Neuronal stem cell (in vitro differentiated cells): ENCODE measurements at regions not wholly inside any gene's neighbourhood (a gene's known extent, or its start where the extent isn't known, plus 50 kb on each side); places are given as distances from the start of the nearest gene placed in this dataset.

Source experiments
- DNase-seq: peaks from one replicate; pipeline ENCODE4 v3.0.0-alpha.2; 2013; ENCODE audit warnings: low spot score
- H2AFZ ChIP-seq: one replicate; pipeline ENCODE4 v1.6.1; 2013; ENCODE audit warnings: mild to moderate bottlenecking, low read length, inconsistent platforms
- H2AK5ac ChIP-seq: 2 replicates; pipeline ENCODE4 v1.6.1; 2013; ENCODE audit warnings: low read depth, mild to moderate bottlenecking, inconsistent platforms, low read length, moderate library complexity, mixed read lengths
- H2BK120ac ChIP-seq: 2 replicates; pipeline ENCODE4 v1.6.1; 2013; ENCODE audit warnings: low read depth, mild to moderate bottlenecking, inconsistent platforms, low read length, moderate library complexity, mixed read lengths
- H2BK12ac ChIP-seq: one replicate; pipeline ENCODE4 v1.6.1; 2013; ENCODE audit warnings: low read length, inconsistent platforms
- H2BK15ac ChIP-seq: 2 replicates; pipeline ENCODE4 v1.6.1; 2013; ENCODE audit warnings: mild to moderate bottlenecking, low read length, inconsistent platforms, mixed read lengths
- H2BK5ac ChIP-seq: one replicate; pipeline ENCODE4 v1.6.1; 2013; ENCODE audit warnings: inconsistent platforms, mild to moderate bottlenecking, low read length, moderate library complexity
- H3K14ac ChIP-seq: one replicate; pipeline ENCODE4 v1.6.1; 2013; ENCODE audit warnings: low read length, inconsistent platforms
- H3K18ac ChIP-seq: 2 replicates; pipeline ENCODE4 v1.6.1; 2013; ENCODE audit warnings: low read length, inconsistent platforms
- H3K23ac ChIP-seq: 2 replicates; pipeline ENCODE4 v1.6.1; 2013; ENCODE audit warnings: low read depth, mild to moderate bottlenecking, mixed read lengths, low read length, inconsistent platforms; ENCODE audit not compliant: poor library complexity
- H3K27ac ChIP-seq: replicated peaks from 3 replicates; pipeline ENCODE4 v1.5.1; 2013; ENCODE audit warnings: low read length, inconsistent platforms
- H3K27me3 ChIP-seq, 3 experiments: 2 replicates each; pipeline ENCODE4 v1.6.1; 2013; ENCODE audit warnings: low read length in 3 of 3, mild to moderate bottlenecking in 2 of 3, inconsistent platforms in 1 of 3, low read depth in 1 of 3, mixed read lengths in 1 of 3, moderate library complexity in 1 of 3; ENCODE audit not compliant: control insufficient read depth in 3 of 3, insufficient read depth in 3 of 3
- H3K36me3 ChIP-seq, 2 donors: replicated peaks in 1 of 2; 2 replicates each; pipeline ENCODE4 v1.6.1; 2013; ENCODE audit warnings: low read length in 2 of 2; ENCODE audit not compliant: control insufficient read depth in 2 of 2, insufficient read depth in 2 of 2
- H3K4ac ChIP-seq: 2 replicates; pipeline ENCODE4 v1.6.1; 2013; ENCODE audit warnings: inconsistent platforms, mild to moderate bottlenecking, low read length, moderate library complexity
- H3K4me1 ChIP-seq, 2 donors: 1 replicate in 1 of 2; 2 replicates in 1 of 2; pipeline ENCODE4 v1.6.1; 2013; ENCODE audit warnings: low read length in 2 of 2, low read depth in 1 of 2; ENCODE audit not compliant: control insufficient read depth in 2 of 2, insufficient read depth in 1 of 2
- H3K4me2 ChIP-seq: one replicate; pipeline ENCODE4 v1.6.1; 2013; ENCODE audit warnings: mild to moderate bottlenecking, low read length, inconsistent platforms; ENCODE audit not compliant: insufficient read depth, poor library complexity, severe bottlenecking
- H3K4me3 ChIP-seq, 2 donors: 2 replicates each; pipeline ENCODE4 v1.5.1; 2013; ENCODE audit warnings: low read length in 2 of 2, mild to moderate bottlenecking in 2 of 2, inconsistent platforms in 1 of 2, moderate library complexity in 1 of 2
- H3K79me1 ChIP-seq: one replicate; pipeline ENCODE4 v1.6.1; 2013; ENCODE audit warnings: low read depth, mild to moderate bottlenecking, inconsistent platforms, low read length, moderate library complexity
- H3K9ac ChIP-seq: one replicate; pipeline ENCODE4 v1.6.1; 2013; ENCODE audit warnings: mild to moderate bottlenecking, low read depth, low read length, inconsistent platforms; ENCODE audit not compliant: poor library complexity
- H3K9me3 ChIP-seq, 2 donors: replicated peaks in 1 of 2; 2 replicates each; pipeline versions ENCODE3 to v1.6.1; 2013; ENCODE audit warnings: low read length in 2 of 2, mild to moderate bottlenecking in 2 of 2, inconsistent platforms in 1 of 2, low read depth in 1 of 2, mixed read lengths in 1 of 2, moderate library complexity in 1 of 2; ENCODE audit not compliant: control insufficient read depth in 2 of 2, insufficient read depth in 1 of 2
- H4K8ac ChIP-seq: one replicate; pipeline ENCODE4 v1.6.1; 2013; ENCODE audit warnings: low read depth, mild to moderate bottlenecking, inconsistent platforms, low read length, moderate library complexity
- H4K91ac ChIP-seq: one replicate; pipeline ENCODE4 v1.6.1; 2013; ENCODE audit warnings: low read length, low read depth, mild to moderate bottlenecking, inconsistent platforms; ENCODE audit not compliant: poor library complexity
- whole genome bisulfite sequencing, 2 donors: extraction: QIAGEN DNeasy Blood & Tissue Kit; methylation state at CpG; one replicate each; pipeline ENCODE4 v1.1.7; 2013; ENCODE audit warnings: missing lambda C conversion rate in 2 of 2, mixed read lengths in 1 of 2; ENCODE audit not compliant: insufficient read length in 2 of 2, insufficient replicate concordance in 1 of 2; ENCODE audit errors: extremely low coverage in 2 of 2; 5-methylcytosine and 5-hydroxymethylcytosine counted together

DNA sequence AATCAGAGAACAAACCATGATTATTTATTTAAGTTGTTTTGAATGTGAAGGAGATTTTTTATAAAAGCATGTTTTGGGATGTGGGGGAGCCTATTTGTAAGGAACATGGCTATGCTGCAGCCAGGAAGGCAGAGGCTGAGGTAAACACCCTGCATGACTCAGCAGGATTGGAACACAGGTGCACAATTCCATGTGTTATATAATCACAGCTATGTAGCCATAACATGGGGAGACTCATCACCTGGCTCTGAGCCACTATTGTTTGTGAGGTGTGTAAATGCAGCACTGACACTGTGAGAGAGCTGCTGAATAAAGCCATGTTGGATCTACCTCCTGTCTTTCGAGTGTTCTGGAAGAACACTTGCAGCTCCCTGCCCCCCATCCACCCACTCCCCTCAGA lies 1009.8 kb downstream of the DNAH5 start:
- no peak overlapping the region for H3K23ac ChIP-seq
- H3K4ac ChIP-seq, result no peak overlapping the region
- H2BK12ac ChIP-seq, result no peak overlapping the region
- H3K9me3 ChIP-seq, result no peaks in the 10 kb centered on the region
- no CpG with 5 or more reads among the region's 1 CpG for WGBS, 2 donors
- no peaks in the 10 kb centered on the region for H3K79me1 ChIP-seq
- no peak overlapping the region for H3K18ac ChIP-seq
- no peak overlapping the region for H3K9ac ChIP-seq
- no peak overlapping the region for H2AFZ ChIP-seq
- no peaks in the 10 kb centered on the region for H3K27me3 ChIP-seq
- no peak overlapping the region for H4K91ac ChIP-seq
- H3K4me1 ChIP-seq, result no peaks in the 10 kb centered on the region
- no peak overlapping the region for H3K27ac ChIP-seq
- H4K8ac ChIP-seq, result no peak overlapping the region
- no peak overlapping the region for H3K4me2 ChIP-seq
- H2BK120ac ChIP-seq, result no peak overlapping the region
- DNase-seq, result no peak
- H3K14ac ChIP-seq, result no peak overlapping the region
- no peaks in the 10 kb centered on the region for H3K36me3 ChIP-seq
- no peak overlapping the region for H2BK15ac ChIP-seq
- peak overlapping the region in 1 of 2 donors; percentile 25 for H3K4me3 ChIP-seq
- no peak overlapping the region for H2AK5ac ChIP-seq
- H2BK5ac ChIP-seq, result no peak overlapping the region

DNA sequence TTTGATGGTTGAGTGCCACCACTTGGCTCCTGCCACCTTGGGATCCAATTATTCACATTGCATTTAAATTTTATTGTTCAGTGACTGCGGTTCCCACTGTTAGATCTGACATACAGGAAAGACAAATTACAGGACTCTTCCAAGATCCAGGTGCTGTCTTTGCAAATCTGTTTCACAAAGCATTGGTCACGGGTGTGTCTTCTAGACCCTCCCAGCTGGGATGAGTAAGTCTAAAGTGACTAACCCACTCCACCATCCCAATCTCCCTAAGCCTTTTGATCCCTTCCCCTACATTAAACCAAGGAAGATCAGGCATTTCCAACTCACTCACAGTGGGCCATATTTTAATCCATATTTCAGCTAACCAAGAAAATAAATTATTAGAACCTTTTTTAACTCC lies 1016.3 kb upstream of the CTNND2 start:
- no peak overlapping the region for H3K4me3 ChIP-seq
- H2BK15ac ChIP-seq, result no peak overlapping the region
- no peak overlapping the region for H3K14ac ChIP-seq
- no peak overlapping the region for H2BK5ac ChIP-seq
- no peak for DNase-seq
- H3K23ac ChIP-seq, result no peak overlapping the region
- no peak overlapping the region for H2AFZ ChIP-seq
- no peak overlapping the region for H2BK120ac ChIP-seq
- no peak overlapping the region for H4K91ac ChIP-seq
- no peak overlapping the region for H3K9ac ChIP-seq
- no peak overlapping the region for H3K27ac ChIP-seq
- H3K27me3 ChIP-seq, result no peaks in the 10 kb centered on the region
- H3K79me1 ChIP-seq, result no peaks in the 10 kb centered on the region
- no CpG with 5 or more reads among the region's 2 CpGs for WGBS, 2 donors
- no peak overlapping the region for H3K4ac ChIP-seq
- H4K8ac ChIP-seq, result no peak overlapping the region
- no peak overlapping the region for H2BK12ac ChIP-seq
- no peak overlapping the region for H2AK5ac ChIP-seq
- H3K4me1 ChIP-seq, result no peaks in the 10 kb centered on the region
- no peaks in the 10 kb centered on the region for H3K36me3 ChIP-seq
- no peak overlapping the region for H3K18ac ChIP-seq
- H3K9me3 ChIP-seq, result no peaks in the 10 kb centered on the region
- H3K4me2 ChIP-seq, result no peak overlapping the region

DNA sequence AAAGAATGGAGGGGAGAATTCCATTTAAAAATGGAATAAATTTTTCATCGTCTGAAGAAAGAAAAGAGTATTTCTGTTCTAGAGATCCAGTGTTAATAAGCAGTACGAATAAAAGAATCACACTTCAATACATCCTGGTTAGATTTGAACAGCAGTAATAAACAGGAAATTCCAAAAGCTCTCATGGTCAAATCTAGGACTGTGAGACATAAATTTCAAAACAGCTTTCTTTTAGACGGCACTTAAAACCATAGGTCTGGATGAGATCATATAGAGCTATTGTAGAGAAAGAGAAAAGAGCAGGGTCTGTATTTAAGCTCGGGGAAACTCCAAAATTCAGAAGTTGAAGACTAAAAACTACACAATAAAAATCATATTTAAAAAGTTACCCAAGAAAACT lies 1006.9 kb upstream of the CTNND2 start:
- H3K23ac ChIP-seq, result no peak overlapping the region
- H3K4me2 ChIP-seq, result no peak overlapping the region
- no peak overlapping the region for H2BK120ac ChIP-seq
- DNase-seq, result no peak
- no peak overlapping the region for H4K91ac ChIP-seq
- H3K27ac ChIP-seq, result no peak overlapping the region
- H2BK12ac ChIP-seq, result no peak overlapping the region
- H3K9ac ChIP-seq, result no peak overlapping the region
- no peak overlapping the region for H3K14ac ChIP-seq
- no peak overlapping the region for H2BK5ac ChIP-seq
- H2BK15ac ChIP-seq, result no peak overlapping the region
- no peaks in the 10 kb centered on the region for H3K4me1 ChIP-seq
- no peaks in the 10 kb centered on the region for H3K36me3 ChIP-seq
- no peak overlapping the region for H2AFZ ChIP-seq
- no peaks in the 10 kb centered on the region for H3K9me3 ChIP-seq
- H3K18ac ChIP-seq, result no peak overlapping the region
- H3K79me1 ChIP-seq, result no peaks in the 10 kb centered on the region
- no peak overlapping the region for H3K4ac ChIP-seq
- H3K4me3 ChIP-seq, result no peak overlapping the region
- H3K27me3 ChIP-seq, result no peaks in the 10 kb centered on the region
- H4K8ac ChIP-seq, result no peak overlapping the region
- no peak overlapping the region for H2AK5ac ChIP-seq
- no CpG with 5 or more reads among the region's 4 CpGs for WGBS, 2 donors

DNA sequence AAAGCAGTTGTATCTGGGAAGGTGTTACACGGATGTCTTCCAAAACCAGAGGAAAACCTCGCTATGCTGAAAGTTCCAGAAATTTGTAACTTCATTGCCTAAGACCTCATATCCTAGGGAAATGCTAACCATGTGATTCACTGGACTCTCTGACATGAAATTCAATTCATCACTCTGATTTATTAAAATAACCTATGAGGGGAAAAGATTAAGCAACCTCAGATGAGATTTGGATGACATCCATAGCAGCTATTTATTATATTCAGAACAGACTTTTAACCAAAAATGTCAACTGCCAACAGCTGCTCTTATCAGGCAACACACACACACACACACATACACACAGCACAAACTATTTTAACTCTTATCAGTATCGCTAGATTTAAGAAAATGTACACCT lies 1006.4 kb upstream of the CTNND2 start:
- H2BK15ac ChIP-seq, result no peak overlapping the region
- H3K4me2 ChIP-seq, result no peak overlapping the region
- H3K4ac ChIP-seq, result no peak overlapping the region
- no peak overlapping the region for H4K91ac ChIP-seq
- H2BK5ac ChIP-seq, result no peak overlapping the region
- DNase-seq, result no peak
- H3K9ac ChIP-seq, result no peak overlapping the region
- no peak overlapping the region for H3K4me3 ChIP-seq
- H3K4me1 ChIP-seq, result no peaks in the 10 kb centered on the region
- H3K23ac ChIP-seq, result no peak overlapping the region
- H3K27me3 ChIP-seq, result no peaks in the 10 kb centered on the region
- H2AK5ac ChIP-seq, result no peak overlapping the region
- no peaks in the 10 kb centered on the region for H3K79me1 ChIP-seq
- no peak overlapping the region for H4K8ac ChIP-seq
- H2BK120ac ChIP-seq, result no peak overlapping the region
- no peak overlapping the region for H3K27ac ChIP-seq
- H3K18ac ChIP-seq, result no peak overlapping the region
- no peaks in the 10 kb centered on the region for H3K9me3 ChIP-seq
- H2AFZ ChIP-seq, result no peak overlapping the region
- WGBS, 2 donors, result no CpG with 5 or more reads among the region's 3 CpGs
- H3K36me3 ChIP-seq, result no peaks in the 10 kb centered on the region
- H2BK12ac ChIP-seq, result no peak overlapping the region
- no peak overlapping the region for H3K14ac ChIP-seq
